NCI-H2171 treated with DMSO at 0.1 percent for 48 hours (cell line): ENCODE measurements at regions not wholly inside any gene's neighbourhood (a gene's known extent, or its start where the extent isn't known, plus 50 kb on each side); places are given as distances from the start of the nearest gene placed in this dataset.

ENCODE experiments used
- DNase-seq: peaks from one replicate; lab custom pipeline; 2025; lab: John Stamatoyannopoulos, UW

GRCh38 chr4:19408490-19408889 lies 843.2 kb upstream of the SLIT2 start:
- no peak for DNase-seq

- no peak for DNase-seq
Observed at GRCh38 chr4:19406789-19407188, 844.9 kb upstream of the SLIT2 start.

- no peak for DNase-seq
Observed at GRCh38 chr4:19403786-19404370, 847.8 kb upstream of the SLIT2 start.

GRCh38 chr4:19402581-19403065 lies 849.1 kb upstream of the SLIT2 start:
- no peak for DNase-seq

GRCh38 chr4:19401301-19402080 lies 850.2 kb upstream of the SLIT2 start:
- DNase-seq = no peak

GRCh38 chr4:19400820-19401219 lies 850.9 kb upstream of the SLIT2 start:
- DNase-seq = no peak

- DNase-seq = no peak
Observed at GRCh38 chr4:19399001-19399400, 852.7 kb upstream of the SLIT2 start.

- DNase-seq = no peak
Observed at GRCh38 chr4:19386786-19387185, 864.9 kb upstream of the SLIT2 start.

GRCh38 chr4:19382993-19383756 lies 868.5 kb upstream of the SLIT2 start:
- no peak for DNase-seq

- no peak for DNase-seq
Observed at GRCh38 chr4:19381068-19381467, 870.6 kb upstream of the SLIT2 start.

GRCh38 chr4:19380600-19380999 lies 871.1 kb upstream of the SLIT2 start:
- DNase-seq = no peak

GRCh38 chr4:19379191-19379708 lies 872.5 kb upstream of the SLIT2 start:
- no peak for DNase-seq

- no peak for DNase-seq
Observed at GRCh38 chr4:19375931-19376330, 875.8 kb upstream of the SLIT2 start.

GRCh38 chr4:19375136-19375804 lies 876.4 kb upstream of the SLIT2 start:
- peak; percentile 8 for DNase-seq

GRCh38 chr4:19372390-19372789 lies 879.3 kb upstream of the SLIT2 start:
- no peak for DNase-seq

- no peak for DNase-seq
Observed at GRCh38 chr4:19368800-19369199, 882.9 kb upstream of the SLIT2 start.

GRCh38 chr4:19366916-19367315 lies 884.8 kb upstream of the SLIT2 start:
- no peak for DNase-seq

GRCh38 chr4:19358015-19358414 lies 893.7 kb upstream of the SLIT2 start:
- no peak for DNase-seq

GRCh38 chr4:19349416-19349815 lies 902.3 kb upstream of the SLIT2 start:
- DNase-seq = no peak

GRCh38 chr4:19348746-19349145 lies 903.0 kb upstream of the SLIT2 start:
- no peak for DNase-seq

- DNase-seq = no peak
Observed at GRCh38 chr4:19346636-19347035, 905.1 kb upstream of the SLIT2 start.

GRCh38 chr4:19329631-19330030 lies 922.1 kb upstream of the SLIT2 start:
- DNase-seq = peak; percentile 45
